ENCODE measurements at regions not wholly inside any gene's neighbourhood (a gene's known extent, or its start where the extent isn't known, plus 50 kb on each side); places are given as distances from the start of the nearest gene placed in this dataset.

DNA sequence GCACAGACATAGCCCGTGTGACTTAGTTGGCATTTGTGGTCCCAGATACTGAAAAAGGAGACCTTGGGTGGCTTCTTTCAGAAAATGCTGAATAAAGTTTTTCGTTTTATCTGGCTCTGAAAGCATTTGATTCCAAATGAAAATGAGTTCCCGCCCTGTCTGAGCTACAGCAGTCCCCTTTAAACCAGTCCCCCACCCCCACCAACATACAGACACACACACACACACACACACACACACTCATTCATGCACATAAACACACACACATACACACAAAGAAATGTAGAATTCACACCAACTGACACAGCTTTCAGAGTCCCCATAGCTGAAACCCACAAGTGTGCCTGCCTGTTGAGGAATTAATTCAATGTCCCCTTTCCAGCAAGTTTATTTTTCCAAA is 97.0 kb upstream of the SMARCA2 start:
- H3K4me1 ChIP-seq = no peaks in the 10 kb centered on the region
- intact Hi-C loops (cut with DNase I; ENCODE audit: low total_unique reads) = no loop called here
- H3K27ac ChIP-seq = no peak overlapping the region
- H3K4me3 ChIP-seq = no peak overlapping the region
- H3K9me3 ChIP-seq = no peaks in the 10 kb centered on the region
- H3K27me3 ChIP-seq = peaks cover 0 to 3% of the 10 kb centered on the region in 2 donors
- TF ChIP-seq POLR2A (IDR thresholded peaks at IDR 0.05) (no peak), POLR2AphosphoS5 (IDR thresholded peaks at IDR 0.05) (no peak)
- TF ChIP-seq, protein P1, sequence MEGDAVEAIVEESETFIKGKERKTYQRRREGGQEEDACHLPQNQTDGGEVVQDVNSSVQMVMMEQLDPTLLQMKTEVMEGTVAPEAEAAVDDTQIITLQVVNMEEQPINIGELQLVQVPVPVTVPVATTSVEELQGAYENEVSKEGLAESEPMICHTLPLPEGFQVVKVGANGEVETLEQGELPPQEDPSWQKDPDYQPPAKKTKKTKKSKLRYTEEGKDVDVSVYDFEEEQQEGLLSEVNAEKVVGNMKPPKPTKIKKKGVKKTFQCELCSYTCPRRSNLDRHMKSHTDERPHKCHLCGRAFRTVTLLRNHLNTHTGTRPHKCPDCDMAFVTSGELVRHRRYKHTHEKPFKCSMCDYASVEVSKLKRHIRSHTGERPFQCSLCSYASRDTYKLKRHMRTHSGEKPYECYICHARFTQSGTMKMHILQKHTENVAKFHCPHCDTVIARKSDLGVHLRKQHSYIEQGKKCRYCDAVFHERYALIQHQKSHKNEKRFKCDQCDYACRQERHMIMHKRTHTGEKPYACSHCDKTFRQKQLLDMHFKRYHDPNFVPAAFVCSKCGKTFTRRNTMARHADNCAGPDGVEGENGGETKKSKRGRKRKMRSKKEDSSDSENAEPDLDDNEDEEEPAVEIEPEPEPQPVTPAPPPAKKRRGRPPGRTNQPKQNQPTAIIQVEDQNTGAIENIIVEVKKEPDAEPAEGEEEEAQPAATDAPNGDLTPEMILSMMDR (IDR thresholded peaks at IDR 0.05) = no peak
- H3K36me3 ChIP-seq = no peaks in the 10 kb centered on the region
- no peak for DNase-seq (ENCODE audit: low spot score in 2 of 2)

DNA sequence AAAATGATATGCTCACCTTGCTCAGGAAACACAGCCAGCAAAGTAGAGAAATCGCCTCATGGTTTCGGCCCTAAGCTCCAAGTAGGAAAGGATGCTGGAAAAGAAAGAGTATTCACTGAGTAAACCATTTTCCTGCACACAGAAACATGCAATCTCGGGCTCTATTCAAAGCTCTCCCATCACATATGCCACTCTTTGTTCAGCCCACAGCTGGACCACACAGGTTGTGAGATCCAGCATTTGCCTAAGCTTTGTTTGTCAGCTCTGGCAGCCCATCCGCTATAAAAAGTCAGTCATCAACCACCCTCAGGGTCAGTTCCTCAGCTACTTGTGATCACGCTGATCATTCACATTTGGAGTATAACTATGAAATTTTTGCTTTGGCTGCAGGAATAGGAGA is 96.5 kb upstream of the SMARCA2 start:
- intact Hi-C loops (cut with DNase I; ENCODE audit: low total_unique reads) = no loop called here
- no peak overlapping the region for H3K27ac ChIP-seq

DNA sequence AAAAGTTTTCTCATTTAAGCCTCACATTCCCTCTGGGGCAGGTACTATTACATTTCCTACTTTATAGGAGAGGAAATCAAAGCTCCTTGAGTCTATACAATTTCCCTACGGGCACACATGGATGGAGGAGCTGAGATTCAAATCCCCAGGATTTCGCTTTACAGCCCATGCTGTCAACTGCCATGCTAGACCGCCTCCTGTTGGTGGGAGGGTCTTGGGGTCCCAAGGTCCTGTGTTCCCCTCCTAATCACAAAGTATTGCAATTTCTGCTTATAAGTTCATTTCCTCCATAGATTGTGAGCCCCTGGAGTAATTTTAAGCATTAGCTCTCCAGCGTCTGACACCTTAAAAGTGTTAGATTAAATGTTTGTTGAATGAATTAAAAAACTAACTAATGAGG is 95.9 kb upstream of the SMARCA2 start:
- Histone ChIP-seq H3K4me1 (no peaks in the 10 kb centered on the region), H3K4me3 (no peak overlapping the region), H3K36me3 (no peaks in the 10 kb centered on the region), H3K9me3 (no peaks in the 10 kb centered on the region), H3K27ac (no peak overlapping the region), H3K27me3 (peaks cover 0 to 3% of the 10 kb centered on the region in 2 donors)
- TF ChIP-seq, protein P1 (IDR thresholded peaks at IDR 0.05) = no peak
- TF ChIP-seq POLR2AphosphoS5 (IDR thresholded peaks at IDR 0.05) (no peak), POLR2A (IDR thresholded peaks at IDR 0.05) (no peak)
- intact Hi-C loops (cut with DNase I; ENCODE audit: low total_unique reads) = no loop called here
- no peak for DNase-seq (ENCODE audit: low spot score in 2 of 2)

More for the DNA sequence above, 96.5 kb upstream of the SMARCA2 start:
- TF ChIP-seq POLR2A (IDR thresholded peaks at IDR 0.05) = no peak
- TF ChIP-seq, protein P1 (IDR thresholded peaks at IDR 0.05) = no peak
- no peak for TF ChIP-seq POLR2AphosphoS5 (IDR thresholded peaks at IDR 0.05)
- H3K4me3 ChIP-seq = no peak overlapping the region
- H3K36me3 ChIP-seq = no peaks in the 10 kb centered on the region
- peaks cover 0 to 3% of the 10 kb centered on the region in 2 donors for H3K27me3 ChIP-seq
- no peak for DNase-seq (ENCODE audit: low spot score in 2 of 2)
- H3K9me3 ChIP-seq = no peaks in the 10 kb centered on the region
- no peaks in the 10 kb centered on the region for H3K4me1 ChIP-seq

DNA sequence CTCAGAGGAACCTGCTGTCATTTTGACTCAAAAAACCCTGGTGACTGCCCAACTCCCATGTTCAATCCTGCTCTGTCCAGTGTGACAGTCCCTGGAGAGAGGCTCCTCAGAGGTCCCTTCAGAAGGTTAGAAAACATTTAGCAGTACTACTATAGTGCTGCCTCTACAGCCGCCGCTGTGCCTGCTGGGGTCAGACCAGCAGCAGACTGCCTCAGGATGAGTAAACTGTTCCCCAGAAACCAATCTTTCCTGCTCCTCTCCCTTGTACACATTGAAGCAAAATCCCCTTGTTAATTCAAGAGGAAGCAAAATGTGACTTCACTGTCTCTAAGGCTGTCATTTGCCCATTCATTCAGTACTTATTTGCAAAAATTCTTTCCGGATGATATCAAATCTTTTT is 94.8 kb upstream of the SMARCA2 start:
- Histone ChIP-seq H3K4me3 (no peak overlapping the region), H3K27ac (no peak overlapping the region), H3K4me1 (no peaks in the 10 kb centered on the region), H3K27me3 (peaks cover 0 to 3% of the 10 kb centered on the region in 2 donors), H3K9me3 (no peaks in the 10 kb centered on the region), H3K36me3 (no peaks in the 10 kb centered on the region)
- no peak for DNase-seq (ENCODE audit: low spot score in 2 of 2)
- intact Hi-C loops (cut with DNase I; ENCODE audit: low total_unique reads) = no loop called here
- TF ChIP-seq, protein P1 (IDR thresholded peaks at IDR 0.05) = no peak
- no peak for TF ChIP-seq POLR2AphosphoS5 (IDR thresholded peaks at IDR 0.05)
- TF ChIP-seq POLR2A (IDR thresholded peaks at IDR 0.05) = no peak

DNA sequence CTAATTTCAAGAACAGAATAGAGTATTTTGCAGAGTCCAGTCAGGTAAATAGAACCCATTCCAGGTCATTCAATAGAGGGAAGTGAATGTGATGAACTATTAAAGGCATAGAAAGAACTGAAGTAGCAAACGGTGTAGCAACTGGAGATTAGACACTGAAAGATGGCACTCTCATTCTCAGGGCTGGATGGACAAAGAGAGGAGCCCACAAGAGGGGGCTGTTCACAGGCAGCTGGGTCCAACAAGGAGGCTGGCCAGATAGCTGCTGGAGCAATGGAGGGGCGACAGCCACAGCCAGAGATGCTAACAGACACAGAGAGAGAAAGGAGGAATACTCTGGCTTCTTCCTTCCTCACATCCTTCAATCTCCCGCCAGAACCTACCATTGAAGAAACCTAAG is 93.1 kb upstream of the SMARCA2 start:
- DNase-seq (ENCODE audit: low spot score in 2 of 2) = no peak

More for the DNA sequence above, 93.1 kb upstream of the SMARCA2 start:
- H3K4me3 ChIP-seq = no peak overlapping the region
- H3K27me3 ChIP-seq = peaks cover 0 to 3% of the 10 kb centered on the region in 2 donors
- H3K9me3 ChIP-seq = no peaks in the 10 kb centered on the region
- H3K4me1 ChIP-seq = no peaks in the 10 kb centered on the region
- no peak overlapping the region for H3K27ac ChIP-seq
- TF ChIP-seq, protein P1 (IDR thresholded peaks at IDR 0.05) = no peak
- TF ChIP-seq POLR2A (IDR thresholded peaks at IDR 0.05) (no peak), POLR2AphosphoS5 (IDR thresholded peaks at IDR 0.05) (no peak)
- no peaks in the 10 kb centered on the region for H3K36me3 ChIP-seq
- intact Hi-C loops (cut with DNase I; ENCODE audit: low total_unique reads) = no loop called here
